Uterus (tissue), 3 donors: ENCODE measurements at regions not wholly inside any gene's neighbourhood (a gene's known extent, or its start where the extent isn't known, plus 50 kb on each side); places are given as distances from the start of the nearest gene placed in this dataset.

ENCODE experiments used
- DNase-seq, 2 donors: peaks; one replicate each; pipeline ENCODE4 v3.0.0-alpha.2; 2019 to 2020
- H3K27ac ChIP-seq, 2 donors: fragments of 200-600 bp; sonication (generic); 1 replicate in 1 of 2; 2 replicates in 1 of 2; pipeline ENCODE4 v1.5.1; 2016 to 2018
- H3K27me3 ChIP-seq, 2 donors: fragments of 200-600 bp; sonication (generic); one replicate each; pipeline ENCODE4 v1.5.1; 2018 to 2019; ENCODE audit warnings: control low read depth in 1 of 2
- H3K36me3 ChIP-seq, 2 donors: fragments of 200-600 bp; sonication (generic); one replicate each; pipeline ENCODE4 v1.5.1; 2019; ENCODE audit warnings: control low read depth in 1 of 2
- H3K4me1 ChIP-seq, 2 donors: fragments of 200-600 bp; sonication (generic); one replicate each; pipeline ENCODE4 v1.5.1; 2018 to 2019; ENCODE audit warnings: control low read depth in 1 of 2
- H3K4me3 ChIP-seq, 2 donors: fragments of 200-600 bp; sonication (generic); 1 replicate in 1 of 2; 2 replicates in 1 of 2; pipeline ENCODE4 v1.5.1; 2018 to 2019; ENCODE audit warnings: mild to moderate bottlenecking in 1 of 2
- H3K9me3 ChIP-seq, 2 donors: fragments of 200-600 bp; sonication (generic); one replicate each; pipeline ENCODE4 v1.5.1; 2019; ENCODE audit warnings: control low read depth in 1 of 2
- CTCF ChIP-seq, 4 experiments: fragments of 200-600 bp in 2 of 4; fragments of 450-650 bp in 2 of 4; sonication (generic) in 2 of 4; IDR thresholded peaks; one replicate each; pipeline ENCODE4 v1.5.1; 2016 to 2019; ENCODE audit warnings: antibody characterized with exemption in 4 of 4, mild to moderate bottlenecking in 2 of 4, moderate library complexity in 1 of 4
- POLR2A ChIP-seq, 2 donors: fragments of 450-650 bp; IDR thresholded peaks; one replicate each; pipeline ENCODE4 v1.6.1; 2016; ENCODE audit warnings: antibody characterized with exemption in 2 of 2, mild to moderate bottlenecking in 1 of 2, moderate library complexity in 1 of 2
- intact Hi-C: fragments of 100-400 bp; cut with DNase I; formaldehyde crosslinking; loops from one replicate; pipeline ENCODE4 v1.15.1; 2023; ENCODE audit warnings: low total_unique reads
- donor health status: DM: yes; HTN: yes; CAD: no.

- no peaks in the 10 kb centered on the region for H3K4me1 ChIP-seq
- H3K9me3 ChIP-seq = no peaks in the 10 kb centered on the region
- TF ChIP-seq POLR2A (IDR thresholded peaks at IDR 0.05) = no peak
- TF ChIP-seq CTCF (IDR thresholded peaks at IDR 0.05) = no peak
- no peaks in the 10 kb centered on the region for H3K36me3 ChIP-seq
- no peak overlapping the region for H3K27ac ChIP-seq
- no peak for DNase-seq
- H3K27me3 ChIP-seq = no peaks in the 10 kb centered on the region
- no peak overlapping the region for H3K4me3 ChIP-seq
- intact Hi-C loops = no loop called here
Observed at GRCh38 chr1:244176201-244176600, 125.1 kb downstream of the ZBTB18 start.

GRCh38 chr1:244180256-244180655, 129.2 kb downstream of the ZBTB18 start:
- no peak for DNase-seq
- TF ChIP-seq CTCF (IDR thresholded peaks at IDR 0.05) (no peak), POLR2A (IDR thresholded peaks at IDR 0.05) (no peak)
- H3K27me3 ChIP-seq = no peaks in the 10 kb centered on the region
- no peaks in the 10 kb centered on the region for H3K36me3 ChIP-seq
- H3K4me3 ChIP-seq = no peak overlapping the region
- intact Hi-C loops = no loop called here
- H3K27ac ChIP-seq = no peak overlapping the region
- H3K4me1 ChIP-seq = no peaks in the 10 kb centered on the region
- H3K9me3 ChIP-seq = no peaks in the 10 kb centered on the region

GRCh38 chr1:244181867-244182266, 130.8 kb downstream of the ZBTB18 start:
- H3K27me3 ChIP-seq = no peaks in the 10 kb centered on the region
- TF ChIP-seq CTCF (IDR thresholded peaks at IDR 0.05) (no peak), POLR2A (IDR thresholded peaks at IDR 0.05) (no peak)
- H3K36me3 ChIP-seq = no peaks in the 10 kb centered on the region
- no peak overlapping the region for H3K27ac ChIP-seq
- intact Hi-C loops = no loop called here
- DNase-seq = no peak
- H3K4me3 ChIP-seq = no peak overlapping the region
- no peaks in the 10 kb centered on the region for H3K9me3 ChIP-seq
- H3K4me1 ChIP-seq = no peaks in the 10 kb centered on the region

GRCh38 chr1:244183037-244183436, 132.0 kb downstream of the ZBTB18 start:
- H3K9me3 ChIP-seq = no peaks in the 10 kb centered on the region
- no peak for DNase-seq
- no peaks in the 10 kb centered on the region for H3K27me3 ChIP-seq
- H3K36me3 ChIP-seq = no peaks in the 10 kb centered on the region
- H3K27ac ChIP-seq = no peak overlapping the region
- TF ChIP-seq CTCF (IDR thresholded peaks at IDR 0.05) (no peak), POLR2A (IDR thresholded peaks at IDR 0.05) (no peak)
- intact Hi-C loops = no loop called here
- H3K4me1 ChIP-seq = no peaks in the 10 kb centered on the region
- no peak overlapping the region for H3K4me3 ChIP-seq

- H3K4me3 ChIP-seq = no peak overlapping the region
- H3K27ac ChIP-seq = no peak overlapping the region
- H3K36me3 ChIP-seq = no peaks in the 10 kb centered on the region
- TF ChIP-seq POLR2A (IDR thresholded peaks at IDR 0.05) = no peak
- intact Hi-C loops = no loop called here
- DNase-seq = no peak
- no peaks in the 10 kb centered on the region for H3K4me1 ChIP-seq
- no peaks in the 10 kb centered on the region for H3K9me3 ChIP-seq
- no peaks in the 10 kb centered on the region for H3K27me3 ChIP-seq
Observed at GRCh38 chr1:244186372-244186771, 135.3 kb downstream of the ZBTB18 start.

GRCh38 chr1:244187310-244187709, 136.2 kb downstream of the ZBTB18 start:
- intact Hi-C loops = no loop called here
- Histone ChIP-seq H3K9me3 (no peaks in the 10 kb centered on the region), H3K4me3 (no peak overlapping the region), H3K27me3 (no peaks in the 10 kb centered on the region), H3K4me1 (no peaks in the 10 kb centered on the region), H3K36me3 (no peaks in the 10 kb centered on the region), H3K27ac (no peak overlapping the region)
- DNase-seq = no peak
- TF ChIP-seq CTCF (IDR thresholded peaks at IDR 0.05) = no peak
- TF ChIP-seq POLR2A (IDR thresholded peaks at IDR 0.05) = no peak
